HG03175 (cell line): ENCODE measurements at regions not wholly inside any gene's neighbourhood (a gene's known extent, or its start where the extent isn't known, plus 50 kb on each side); places are given as distances from the start of the nearest gene placed in this dataset.
"Not testable (repeated sequence)": the region's sequence is repeated elsewhere in the genome, so short reads cannot be mapped to it uniquely, and the experiment has no call there.

Experiments
- ATAC-seq: cut with Tn5 transposase; IDR thresholded peaks from one replicate; pipeline ENCODE4 v1.9.1; 2021; ENCODE audit warnings: mild to moderate bottlenecking, moderate library complexity; ENCODE audit not compliant: unreplicated experiment

- no peak for ATAC-seq
Measured at GRCh38 chr3:27560484-27561056, 76.4 kb upstream of the SLC4A7 start.

GRCh38 chr3:27559835-27560234 is 75.7 kb upstream of the SLC4A7 start:
- no peak for ATAC-seq

GRCh38 chr3:27559381-27559780 is 75.2 kb upstream of the SLC4A7 start:
- no peak for ATAC-seq

- no peak for ATAC-seq
Measured at GRCh38 chr3:27557411-27557810, 73.2 kb upstream of the SLC4A7 start.

- ATAC-seq = no peak
Measured at GRCh38 chr3:27556887-27557286, 72.7 kb upstream of the SLC4A7 start.

DNA sequence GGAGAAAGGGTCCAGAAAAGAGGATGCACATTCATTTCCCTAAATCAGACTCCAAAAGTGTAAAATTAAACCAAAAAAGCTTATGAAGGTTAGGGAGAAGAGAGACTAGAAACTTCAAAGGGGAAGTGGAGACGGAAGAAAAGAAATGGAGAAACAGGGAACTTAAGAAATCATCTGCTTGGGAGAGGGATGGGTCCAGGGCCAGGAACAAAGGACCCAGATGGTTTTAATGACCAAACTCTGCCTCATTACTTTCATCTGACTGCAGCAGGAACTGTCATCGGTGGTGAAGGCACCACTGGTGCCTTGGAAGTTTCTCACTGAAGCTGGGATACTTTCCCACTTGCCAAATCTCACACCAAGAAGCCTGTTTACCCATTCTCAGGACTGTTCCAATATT is 70.5 kb upstream of the SLC4A7 start:
- no peak for ATAC-seq

- ATAC-seq = no peak
Measured at GRCh38 chr3:27553886-27554540, 69.8 kb upstream of the SLC4A7 start.

DNA sequence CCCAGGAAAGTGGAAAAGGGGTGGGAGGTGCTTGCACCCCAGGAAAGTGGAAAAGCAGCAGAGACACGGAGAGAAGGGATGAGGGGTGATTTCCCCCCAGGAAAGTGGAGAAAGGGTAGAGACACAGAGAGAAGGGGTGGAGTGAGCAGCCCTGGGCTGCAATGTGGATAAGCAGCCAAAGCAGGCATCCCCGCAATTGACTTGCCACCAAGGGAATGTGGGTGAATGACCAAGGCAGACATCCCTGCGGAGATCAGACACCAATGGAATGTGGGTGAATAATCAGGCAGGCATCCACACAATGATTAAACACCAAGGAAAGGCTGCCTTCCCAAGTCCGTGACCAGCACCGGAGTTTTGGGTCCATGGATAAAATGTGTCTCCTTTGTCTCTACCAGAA is 68.5 kb upstream of the SLC4A7 start:
- not testable (repeated sequence) for ATAC-seq

GRCh38 chr3:27551413-27551812 is 67.2 kb upstream of the SLC4A7 start:
- ATAC-seq = not testable (repeated sequence)

DNA sequence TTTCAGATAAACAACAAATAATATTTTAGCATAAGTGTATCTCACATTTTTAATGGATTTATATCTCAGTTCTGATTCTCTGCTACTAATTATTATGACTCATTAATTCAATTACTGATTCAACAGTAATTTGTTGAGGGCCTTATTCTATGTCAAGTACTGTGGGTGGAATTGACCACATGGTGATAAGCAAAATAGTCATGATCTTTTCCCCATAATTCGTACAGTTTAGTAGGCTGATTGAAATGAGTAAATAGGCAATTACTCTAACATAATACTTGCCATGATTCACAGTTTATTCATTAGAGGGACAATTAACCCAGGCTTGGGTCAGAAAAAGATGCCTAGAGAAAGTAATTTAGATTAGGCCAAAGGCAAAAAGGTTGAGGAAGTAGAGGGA is 60.9 kb upstream of the SLC4A7 start:
- no peak for ATAC-seq

- no peak for ATAC-seq
Measured at GRCh38 chr3:27544372-27544865, 60.2 kb upstream of the SLC4A7 start.

DNA sequence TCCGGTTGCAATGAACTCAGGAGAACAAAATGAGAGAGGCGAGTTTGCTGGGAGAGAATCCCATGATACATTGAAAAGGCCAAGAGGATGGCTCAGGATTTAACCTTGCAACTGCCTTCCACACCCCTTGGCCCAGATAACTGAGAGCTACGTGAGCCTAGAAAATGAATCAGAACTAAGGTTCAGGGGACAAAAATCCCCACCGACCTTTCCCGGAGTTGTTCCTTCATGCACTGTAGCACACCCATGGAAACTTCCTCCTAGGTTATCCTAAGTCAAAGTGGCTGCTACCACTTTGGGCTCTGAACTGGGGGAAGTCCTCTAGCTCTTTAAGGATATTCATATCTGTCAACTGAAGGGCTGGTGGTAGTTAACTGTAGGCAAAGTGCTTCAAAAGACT is 58.3 kb upstream of the SLC4A7 start:
- no peak for ATAC-seq

DNA sequence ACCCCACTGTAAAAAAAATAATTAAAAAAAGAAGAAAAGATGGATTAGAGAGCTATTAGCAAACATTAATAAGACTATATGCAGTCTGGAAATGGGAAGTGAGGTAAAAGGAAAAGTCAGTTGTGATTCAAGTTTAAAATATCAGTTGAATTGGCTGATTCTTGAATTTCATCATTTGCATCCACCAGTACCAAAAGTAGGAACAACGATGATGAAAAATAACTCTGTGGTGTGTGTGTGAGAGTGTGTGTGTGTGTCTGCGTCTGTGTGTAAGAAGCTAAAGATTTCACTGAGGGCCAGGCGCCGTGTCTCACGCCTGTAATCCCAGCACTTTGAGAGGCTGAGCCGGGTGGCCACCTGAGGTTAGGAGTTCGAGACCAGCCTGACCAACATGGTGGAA is 56.0 kb upstream of the SLC4A7 start:
- no peak for ATAC-seq

- no peak for ATAC-seq
Measured at GRCh38 chr3:27536491-27536890, 52.3 kb upstream of the SLC4A7 start.

DNA sequence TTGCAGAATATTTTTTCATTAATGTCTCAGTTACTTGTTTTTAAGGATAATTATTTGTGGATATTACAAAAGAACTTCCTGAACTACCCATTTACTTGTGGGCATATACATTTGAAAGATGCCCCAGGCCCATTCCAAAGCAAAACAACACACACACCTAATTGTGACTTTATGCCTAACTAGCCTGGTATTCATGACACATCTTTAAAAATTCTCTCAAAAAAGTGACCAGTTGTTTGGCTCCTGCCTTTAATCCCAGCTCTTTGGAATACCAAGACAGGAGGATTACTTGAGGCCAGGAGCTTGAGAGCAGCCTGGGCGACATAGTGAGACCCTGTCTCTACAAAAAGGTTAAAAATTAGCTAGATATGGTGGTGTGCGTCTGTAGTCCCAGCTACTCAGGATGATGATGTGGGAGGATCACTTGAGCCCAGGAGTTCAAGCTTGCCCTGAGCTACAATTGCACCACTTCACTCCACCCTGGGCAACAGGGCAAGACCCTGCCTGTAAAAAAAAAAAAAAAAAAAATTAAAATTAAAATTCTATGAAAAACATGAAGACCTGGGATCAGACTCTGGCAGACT is 51.7 kb upstream of the SLC4A7 start:
- no peak for ATAC-seq

- ATAC-seq = peak; percentile 51
Measured at GRCh38 chr3:27533718-27534573, 49.8 kb upstream of the SLC4A7 start.
